GM10248 (cell line): ENCODE measurements at regions not wholly inside any gene's neighbourhood (a gene's known extent, or its start where the extent isn't known, plus 50 kb on each side); places are given as distances from the start of the nearest gene placed in this dataset.

ENCODE experiments used
- CTCF ChIA-PET: fragments of 300-600 bp; sonication (Branson Sonifier 250); formaldehyde crosslinking; extraction: SDS; loops from one replicate; lab custom pipeline; 2021; ENCODE audit warnings: antibody characterized with exemption; lab: Yijun Ruan, JAX
- POLR2A ChIA-PET: fragments of 350-650 bp; sonication (Branson Sonifier 250); formaldehyde crosslinking; extraction: SDS; loops from one replicate; lab custom pipeline; 2020; ENCODE audit warnings: antibody characterized with exemption; lab: Yijun Ruan, JAX
- DNase-seq: peaks from one replicate; pipeline ENCODE4 v3.0.0; 2012; ENCODE audit errors: extremely low spot score
- CTCF ChIP-seq: IDR thresholded peaks from 2 replicates; pipeline ENCODE4 v1.5.1; 2012; ENCODE audit warnings: mild to moderate bottlenecking, low read depth; ENCODE audit errors: extremely low read depth, missing control alignments, control extremely low read depth

- POLR2A ChIA-PET: no interaction called here
- CTCF ChIA-PET: interaction anchor here (1.4 kb wide), 1 partner anchor 19 kb away, joined by 4 read pairs; no protein-coding TSS in a partner anchor
- TF ChIP-seq CTCF: no peak
- DNase-seq: no peak
Observed at GRCh38 chr9:108786901-108787689, 68.7 kb downstream of the ACTL7B start.

GRCh38 chr9:108786322-108786721 lies 69.5 kb downstream of the ACTL7B start:
- no peak for TF ChIP-seq CTCF
- POLR2A ChIA-PET: no interaction called here
- no peak for DNase-seq
- CTCF ChIA-PET: interaction anchor here (1.4 kb wide), 1 partner anchor 18 kb away, joined by 4 read pairs; no protein-coding TSS in a partner anchor

- no peak for TF ChIP-seq CTCF
- DNase-seq: no peak
- CTCF ChIA-PET: interaction anchor here (1.2 kb wide), 1 partner anchor 23 kb away, joined by 4 read pairs; no protein-coding TSS in a partner anchor
- POLR2A ChIA-PET: no interaction called here
Observed at GRCh38 chr9:108784998-108785397, 70.8 kb downstream of the ACTL7B start.

GRCh38 chr9:108783731-108784495 lies 71.9 kb downstream of the ACTL7B start:
- CTCF ChIA-PET: interaction anchor here (1.2 kb wide), 1 partner anchor 22 kb away, joined by 4 read pairs; no protein-coding TSS in a partner anchor
- no peak for TF ChIP-seq CTCF
- DNase-seq: no peak
- POLR2A ChIA-PET: no interaction called here

- CTCF ChIA-PET: no interaction called here
- no peak for DNase-seq
- no peak for TF ChIP-seq CTCF
- POLR2A ChIA-PET: no interaction called here
Observed at GRCh38 chr9:108783326-108783725, 72.5 kb downstream of the ACTL7B start.

- DNase-seq: no peak
- ChIA-PET CTCF (no interaction called here), POLR2A (no interaction called here)
- TF ChIP-seq CTCF: no peak
Observed at GRCh38 chr9:108780942-108781734, 74.6 kb downstream of the ACTL7B start.
